Right ventricle myocardium inferior (tissue), 1 donor: ENCODE measurements at regions not wholly inside any gene's neighbourhood (a gene's known extent, or its start where the extent isn't known, plus 50 kb on each side); places are given as distances from the start of the nearest gene placed in this dataset.

Experiments used
- ATAC-seq: fragments of 200-7000 bp; cut with Tn5 transposase; one replicate; pipeline ENCODE4 v1.9.1; 2020; ENCODE audit warnings: mild to moderate bottlenecking, moderate library complexity
- DNase-seq: peaks from one replicate; pipeline ENCODE4 v3.0.0; 2021; ENCODE audit errors: missing footprints
- intact Hi-C: fragments of 100-400 bp; cut with DNase I; formaldehyde crosslinking; loops from one replicate; pipeline ENCODE4 v1.11.0; 2022
- donor health status: DM: no; HTN: yes; CAD: no; lungs with severe emphysema.

DNA sequence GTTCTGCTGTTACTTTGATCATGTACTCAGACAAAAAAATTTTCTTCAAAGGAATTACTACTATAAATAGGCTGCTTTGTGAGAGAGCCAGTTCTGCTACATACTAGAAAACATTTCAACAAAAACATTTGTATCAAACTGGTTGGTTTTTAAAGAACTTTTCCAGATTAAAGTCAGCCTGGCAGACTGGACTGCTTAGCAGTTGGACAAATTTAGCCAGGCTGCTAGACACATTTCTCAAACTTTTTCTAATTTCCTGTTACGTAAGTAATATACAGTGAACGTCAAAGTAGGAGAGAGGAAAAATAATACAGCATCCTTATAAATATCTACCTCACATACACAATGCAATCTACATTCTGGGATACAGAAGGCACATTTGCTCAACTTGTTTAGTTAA is 109.5 kb downstream of the SP3 start:
- ATAC-seq, result no peak

More for the DNA sequence above, 109.5 kb downstream of the SP3 start:
- intact Hi-C loops, result no loop called here
- no peak for DNase-seq
